T-helper 2 cell treated with Interferon-gamma antibody and Interleukin-4, amounts not matched to agents 100 ng/mL and 5 ng/mL, for 36 hours (primary cell): ENCODE measurements at regions not wholly inside any gene's neighbourhood (a gene's known extent, or its start where the extent isn't known, plus 50 kb on each side); places are given as distances from the start of the nearest gene placed in this dataset.
"Not testable (repeated sequence)": the region's sequence is repeated elsewhere in the genome, so short reads cannot be mapped to it uniquely, and the experiment has no call there.

ENCODE experiments used
- intact Hi-C: fragments of 100-400 bp; cut with micrococcal nuclease; formaldehyde crosslinking; loops from one replicate; pipeline ENCODE4 v1.15.1; 2023

DNA sequence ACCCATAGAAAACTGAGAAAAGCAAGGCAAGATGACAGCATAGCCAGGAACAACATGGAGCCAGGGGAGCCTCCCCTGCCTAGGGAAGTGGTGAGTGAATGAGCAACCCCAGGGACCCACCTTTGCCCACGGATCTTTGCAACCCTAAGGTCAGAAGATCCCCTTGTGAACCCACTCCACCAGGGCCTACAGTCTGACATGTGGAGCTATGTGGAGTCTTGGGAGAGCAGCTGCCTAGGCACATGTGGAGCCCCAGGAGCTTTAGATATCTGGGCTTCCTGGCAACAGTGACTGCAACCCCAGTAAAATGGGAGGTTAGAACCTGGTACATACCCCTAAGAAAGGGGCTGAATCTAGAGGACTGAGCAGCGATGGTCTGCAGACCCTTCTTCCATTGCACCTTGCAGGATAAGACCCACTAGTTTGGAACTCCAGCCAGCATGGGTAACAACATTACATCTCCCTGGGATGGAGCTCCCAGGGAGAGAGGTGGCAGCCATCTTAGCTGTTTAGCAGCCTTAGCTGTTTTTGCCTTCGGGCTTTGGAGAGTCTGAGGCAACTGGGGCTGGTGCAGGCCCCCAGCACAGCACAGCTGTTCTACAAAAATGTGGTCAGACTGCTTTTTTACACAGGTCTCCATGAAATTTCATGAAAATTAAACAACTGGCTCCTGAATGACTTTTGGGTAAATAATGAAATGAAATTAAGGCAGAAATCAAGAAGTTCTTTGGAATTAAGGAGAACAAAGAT is 104.7 kb upstream of the TRIM2 start:
- intact Hi-C loops, result no loop called here

- intact Hi-C loops, result not testable (repeated sequence)
Observed at GRCh38 chr4:153106736-153107135, 97.5 kb upstream of the TRIM2 start.

DNA sequence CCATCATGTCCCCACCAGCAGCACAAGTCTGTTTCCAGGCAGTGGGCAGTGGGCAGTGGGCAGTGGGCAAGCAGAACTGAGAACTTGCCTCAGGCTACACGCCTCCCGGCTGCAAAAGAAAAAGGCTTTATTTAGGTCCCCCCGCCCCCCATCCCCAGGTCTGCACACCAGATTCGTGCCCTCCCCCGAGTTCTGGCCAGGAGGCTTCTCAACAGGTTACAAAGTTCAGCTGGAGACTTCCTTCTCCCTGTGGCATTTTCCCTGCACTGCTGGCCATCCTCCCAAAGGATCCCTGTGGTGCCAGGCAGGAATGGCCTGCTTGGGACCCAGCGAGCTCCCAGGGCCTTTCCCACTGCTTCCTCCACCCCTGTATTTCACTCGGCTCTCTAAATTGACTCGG is 97.0 kb upstream of the TRIM2 start:
- intact Hi-C loops, result no loop called here

GRCh38 chr4:153109296-153109849 is 94.9 kb upstream of the TRIM2 start:
- intact Hi-C loops, result no loop called here

- intact Hi-C loops, result loop anchor here (10.0 kb wide), 1 partner anchor 576 kb away; the partner anchor contains the start of gene FBXW7
Observed at GRCh38 chr4:153110739-153111138, 93.5 kb upstream of the TRIM2 start.

DNA sequence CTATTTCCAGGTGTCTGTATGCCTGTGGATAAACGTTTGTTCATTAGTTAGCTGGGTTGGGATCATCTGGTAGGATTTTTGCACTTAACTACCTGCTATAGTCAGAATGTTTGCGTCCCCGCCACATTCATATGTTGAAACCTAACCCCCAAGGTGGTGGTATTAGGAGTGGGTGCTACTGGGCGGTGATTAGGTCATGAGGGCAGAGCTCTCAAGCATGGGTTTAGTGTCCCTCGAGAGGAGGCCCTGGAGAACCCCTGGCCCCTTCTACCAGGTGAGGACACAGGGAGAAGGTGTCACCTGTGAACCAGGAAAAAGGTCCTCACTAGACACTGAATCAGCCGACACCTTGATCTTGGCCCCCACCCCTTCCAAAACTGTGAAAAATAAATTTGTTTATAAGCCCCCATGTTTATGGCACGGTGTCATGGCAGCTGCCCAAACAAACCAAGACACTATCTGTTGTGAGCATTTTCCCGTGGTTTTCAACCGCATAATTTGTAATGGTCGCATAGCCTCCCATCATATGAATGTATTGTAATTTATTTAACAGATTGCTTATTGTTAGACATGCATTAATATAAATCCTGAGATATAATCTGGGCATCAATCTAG is 92.7 kb upstream of the TRIM2 start:
- intact Hi-C loops, result loop anchor here (10.0 kb wide), 1 partner anchor 577 kb away; the partner anchor contains the start of gene FBXW7

DNA sequence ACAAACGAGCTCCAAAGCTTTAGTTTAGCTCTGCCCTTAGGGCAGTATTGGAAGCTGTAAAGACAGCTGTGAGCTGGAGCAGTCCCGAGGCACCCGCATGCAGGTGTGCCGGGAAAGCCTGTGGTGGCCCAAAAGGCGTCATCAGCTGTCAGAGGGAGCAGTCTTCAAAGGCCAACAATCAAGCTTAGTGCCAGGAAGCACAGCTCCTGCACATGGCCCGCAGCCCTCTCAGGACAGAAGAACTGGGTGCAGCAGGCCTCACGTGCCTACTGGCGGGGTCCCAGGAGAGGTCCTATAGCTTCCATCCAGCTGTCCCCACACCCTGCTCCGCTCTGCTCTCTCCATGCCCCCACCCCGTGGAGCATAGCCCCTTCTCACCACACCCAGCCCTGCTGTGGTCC is 92.2 kb upstream of the TRIM2 start:
- intact Hi-C loops, result loop anchor here (10.0 kb wide), 1 partner anchor 577 kb away; the partner anchor contains the start of gene FBXW7

- intact Hi-C loops, result loop anchor here (10.0 kb wide), 1 partner anchor 578 kb away; the partner anchor contains the start of gene FBXW7
Observed at GRCh38 chr4:153113061-153113837, 91.0 kb upstream of the TRIM2 start.

GRCh38 chr4:153113838-153114105 is 90.5 kb upstream of the TRIM2 start:
- intact Hi-C loops, result loop anchor here (2.0 to 10.0 kb wide), 2 partner anchors 15 to 579 kb away; partner anchors contain the start of gene FBXW7

DNA sequence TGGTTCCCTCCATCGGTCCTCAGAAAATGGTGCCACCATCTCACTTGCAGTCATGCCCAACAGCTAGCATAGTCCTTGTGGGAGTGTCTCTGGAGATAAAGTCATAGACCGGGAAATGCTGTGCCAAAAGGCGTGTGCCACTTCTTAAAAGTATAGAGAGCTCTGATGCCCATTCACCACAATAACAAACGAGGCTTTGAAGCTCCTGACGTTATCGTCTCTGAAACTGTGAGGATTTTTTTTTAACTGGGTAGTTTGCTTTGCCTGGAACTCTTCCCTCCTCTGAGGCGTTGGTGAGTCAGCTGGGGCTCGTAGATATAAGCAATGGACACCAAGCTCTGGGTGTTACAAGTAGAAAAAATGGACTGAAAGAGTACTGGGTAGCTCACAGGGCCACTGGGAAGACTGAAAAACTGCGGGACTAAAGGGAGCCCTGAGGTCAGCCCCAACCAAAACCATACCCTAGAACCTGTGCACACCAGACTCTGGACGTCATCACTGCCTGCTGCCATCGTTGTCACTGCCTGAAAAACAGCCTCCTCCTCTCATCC is 89.4 kb upstream of the TRIM2 start:
- intact Hi-C loops, result loop anchor here (2.0 to 10.0 kb wide), 2 partner anchors 14 to 580 kb away; partner anchors contain the start of gene FBXW7

- intact Hi-C loops, result loop anchor here (1.0 to 10.0 kb wide), 6 partner anchors 13 to 1355 kb away; partner anchors contain the start of genes FBXW7 and GATB
Observed at GRCh38 chr4:153115322-153116290, 88.6 kb upstream of the TRIM2 start.

- intact Hi-C loops, result loop anchor here (1.0 to 10.0 kb wide), 5 partner anchors 31 to 1355 kb away; partner anchors contain the start of genes FBXW7 and GATB
Observed at GRCh38 chr4:153116291-153116680, 88.0 kb upstream of the TRIM2 start.

DNA sequence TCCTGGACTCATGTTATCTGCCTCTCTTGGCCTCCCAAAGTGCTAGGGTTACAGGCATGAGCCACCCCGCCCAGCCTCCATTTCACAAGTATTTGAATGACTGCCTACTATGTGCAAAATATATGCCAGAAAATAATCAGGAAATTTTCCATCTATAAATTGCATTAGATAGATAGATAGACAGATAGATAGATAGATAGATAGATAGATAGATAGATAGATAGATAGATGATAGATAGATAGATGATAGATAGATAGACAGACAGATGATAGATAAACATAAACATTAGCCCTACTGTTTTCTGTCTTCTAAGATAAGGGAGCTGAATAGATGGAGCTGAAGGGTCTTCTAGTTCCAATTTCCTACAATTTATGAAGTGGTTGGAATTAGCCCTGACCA is 87.4 kb upstream of the TRIM2 start:
- intact Hi-C loops, result loop anchor here (1.0 to 10.0 kb wide), 5 partner anchors 32 to 1356 kb away; partner anchors contain the start of genes FBXW7 and GATB

GRCh38 chr4:153117554-153117953 is 86.7 kb upstream of the TRIM2 start:
- intact Hi-C loops, result loop anchor here (2.0 to 10.0 kb wide), 3 partner anchors 563 to 1357 kb away; partner anchors contain the start of genes FBXW7 and GATB

DNA sequence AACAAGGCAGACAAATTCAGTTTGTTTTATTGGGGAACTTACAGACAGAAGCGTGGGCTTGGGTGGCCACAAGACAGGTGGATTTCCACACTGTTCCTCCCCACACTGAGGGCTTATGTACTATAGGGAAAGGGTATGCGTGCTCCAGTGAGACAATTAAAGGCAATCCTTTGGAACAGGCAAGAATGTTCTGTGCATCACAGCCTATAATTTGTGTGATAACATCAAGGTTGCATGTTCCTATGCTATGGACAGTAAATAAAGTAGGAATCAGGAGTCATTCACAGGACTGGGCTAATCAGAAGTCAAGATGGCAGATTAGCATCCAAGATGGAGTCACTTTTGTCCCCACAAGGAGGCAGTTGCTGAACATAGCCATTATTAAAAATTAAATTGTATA is 84.6 kb upstream of the TRIM2 start:
- intact Hi-C loops, result loop anchor here (10.0 kb wide), 1 partner anchor 585 kb away; the partner anchor contains the start of gene FBXW7

DNA sequence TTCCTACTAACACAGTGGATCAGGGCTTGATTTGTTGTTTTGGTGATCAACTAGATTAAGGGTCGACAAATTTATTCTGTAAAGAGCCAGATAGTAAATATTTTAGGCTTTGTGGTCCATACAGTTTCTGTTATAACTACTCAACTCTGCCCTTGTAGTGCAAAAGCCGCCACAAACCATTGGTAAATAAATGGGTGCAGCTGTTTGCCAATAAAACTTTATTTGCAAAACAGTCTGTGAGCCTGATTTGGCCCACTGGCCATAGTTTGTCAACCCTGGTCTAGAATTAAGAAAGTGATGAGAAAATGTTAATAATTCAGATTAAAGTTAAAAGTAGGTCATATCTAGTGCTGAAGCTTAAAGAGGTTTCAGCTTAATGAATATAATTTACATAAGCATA is 84.0 kb upstream of the TRIM2 start:
- intact Hi-C loops, result no loop called here

DNA sequence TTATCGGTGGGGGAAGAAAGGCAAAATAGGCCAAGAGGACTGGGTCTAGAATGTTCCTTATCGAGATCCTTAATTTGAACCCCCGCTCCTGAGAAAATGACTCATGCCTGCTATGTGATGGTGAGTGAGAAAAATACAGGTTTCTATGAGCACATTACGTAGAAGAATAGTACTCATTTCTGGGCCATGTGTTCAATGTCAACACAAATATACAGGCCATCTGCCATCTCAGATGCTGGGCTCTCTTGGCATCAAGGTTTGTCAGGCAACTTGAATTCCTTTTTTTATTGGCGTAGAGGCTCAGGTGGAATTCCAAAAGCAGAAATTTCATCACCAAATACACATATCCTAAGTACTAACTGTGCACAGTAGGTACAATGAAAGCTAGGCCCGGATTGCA is 81.4 kb upstream of the TRIM2 start:
- intact Hi-C loops, result no loop called here

DNA sequence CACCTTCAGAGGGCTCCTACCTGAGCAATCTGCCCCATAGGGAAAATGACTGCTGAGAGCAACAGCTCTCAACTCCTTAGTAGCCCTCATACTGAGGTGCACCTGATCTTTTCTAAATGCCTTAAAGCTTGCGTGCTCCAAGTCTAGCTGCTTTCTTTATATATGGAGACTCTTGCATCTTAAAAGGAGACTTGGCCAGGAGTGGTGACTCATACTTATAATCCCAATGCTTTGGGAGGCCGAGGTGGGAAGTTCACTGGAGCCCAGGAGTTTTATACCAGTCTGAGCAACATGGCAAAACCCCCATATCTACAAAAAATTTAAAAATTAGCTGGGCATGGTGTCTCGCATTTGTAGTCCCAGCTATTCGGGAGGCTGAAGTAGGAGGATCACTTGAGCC is 78.1 kb upstream of the TRIM2 start:
- intact Hi-C loops, result loop anchor here (5.0 kb wide), 2 partner anchors 189 to 349 kb away; partner anchors contain the start of genes ARFIP1, FHDC1 and TIGD4

GRCh38 chr4:153127760-153128494 is 76.3 kb upstream of the TRIM2 start:
- intact Hi-C loops, result loop anchor here (1.0 to 5.0 kb wide), 5 partner anchors 13 to 351 kb away; partner anchors contain the start of genes ARFIP1, FHDC1 and TIGD4
